ENCODE measurements at regions not wholly inside any gene's neighbourhood (a gene's known extent, or its start where the extent isn't known, plus 50 kb on each side); places are given as distances from the start of the nearest gene placed in this dataset.
A peak's percentile ranks its signal among the peaks of the same experiment; 100 is the strongest.

DNA sequence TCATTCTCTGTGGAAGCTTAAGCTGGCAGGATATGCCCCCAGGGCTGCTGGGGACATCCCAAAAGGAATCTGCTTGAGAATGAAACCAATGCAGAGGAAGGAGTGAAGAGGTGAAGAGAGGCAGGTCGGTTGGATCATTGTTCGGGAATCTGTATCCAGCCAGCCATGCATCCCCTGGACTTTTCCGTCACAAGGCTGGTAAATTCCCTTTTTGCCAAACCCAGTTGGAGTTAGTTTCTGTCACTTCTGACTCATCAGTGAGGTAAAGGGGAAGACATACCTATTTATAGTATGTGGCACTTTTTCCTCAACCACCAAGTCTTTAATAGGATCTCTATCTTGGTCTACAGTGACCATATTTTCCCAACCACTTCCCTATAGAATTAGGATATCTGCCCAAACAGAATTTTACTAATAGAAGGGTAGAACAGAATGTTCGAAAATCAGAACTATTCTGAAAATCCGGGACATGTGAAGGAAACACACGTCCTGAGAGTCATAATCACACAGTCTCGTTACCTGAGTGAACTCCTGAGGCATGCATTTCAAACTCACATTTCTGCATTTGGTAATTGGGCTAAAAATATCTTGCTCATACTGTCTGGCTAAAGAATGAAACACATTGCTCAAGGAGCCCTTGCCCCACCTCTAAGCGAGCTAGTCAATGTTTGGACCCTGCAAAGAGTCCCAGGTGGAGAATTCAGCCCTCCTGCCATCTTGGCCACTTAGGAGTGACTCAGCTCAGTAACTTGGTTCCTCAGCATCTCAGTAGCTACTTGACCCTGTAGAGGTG lies 289.7 kb upstream of the ADAMTS9 start:
- H3K4me3 ChIP-seq: no peak overlapping the region
- intact Hi-C loops (cut with DNase I): no loop called here
- no peak overlapping the region for H3K27ac ChIP-seq
- 86% methylated on average over 8 of the region's 8 CpGs for WGBS
- no peak for TF ChIP-seq POLR2AphosphoS5 (IDR thresholded peaks at IDR 0.05)
- TF ChIP-seq POLR2A (IDR thresholded peaks at IDR 0.05): no peak
- TF ChIP-seq CTCF (IDR thresholded peaks at IDR 0.05): no peak
- H3K27me3 ChIP-seq (replicated peaks; ENCODE audit: insufficient read depth): no peaks in the 10 kb centered on the region
- no peaks in the 10 kb centered on the region for H3K36me3 ChIP-seq
- no peaks in the 10 kb centered on the region for H3K9me3 ChIP-seq
- no peak for DNase-seq (ENCODE audit: low spot score)
- H3K4me1 ChIP-seq (replicated peaks): no peaks in the 10 kb centered on the region

- no peak for DNase-seq (ENCODE audit: low spot score)
- Histone ChIP-seq H3K27ac (no peak overlapping the region), H3K9me3 (no peaks in the 10 kb centered on the region), H3K4me3 (no peak overlapping the region), H3K36me3 (no peaks in the 10 kb centered on the region), H3K27me3 (replicated peaks; ENCODE audit: insufficient read depth) (no peaks in the 10 kb centered on the region), H3K4me1 (replicated peaks) (no peaks in the 10 kb centered on the region)
- TF ChIP-seq CTCF (IDR thresholded peaks at IDR 0.05): no peak
- TF ChIP-seq POLR2AphosphoS5 (IDR thresholded peaks at IDR 0.05): no peak
- no peak for TF ChIP-seq POLR2A (IDR thresholded peaks at IDR 0.05)
- 66% methylated on average over 4 of the region's 4 CpGs for WGBS
- intact Hi-C loops (cut with DNase I): no loop called here
Observed at GRCh38 chr3:64976456-64976855, 288.7 kb upstream of the ADAMTS9 start.

GRCh38 chr3:64975147-64975546 lies 287.3 kb upstream of the ADAMTS9 start:
- intact Hi-C loops (cut with DNase I): no loop called here
- H3K9me3 ChIP-seq: no peaks in the 10 kb centered on the region
- TF ChIP-seq POLR2AphosphoS5 (IDR thresholded peaks at IDR 0.05) (no peak), POLR2A (IDR thresholded peaks at IDR 0.05) (no peak), CTCF (IDR thresholded peaks at IDR 0.05) (no peak)
- H3K27ac ChIP-seq: no peak overlapping the region
- no peaks in the 10 kb centered on the region for H3K27me3 ChIP-seq (replicated peaks; ENCODE audit: insufficient read depth)
- no peaks in the 10 kb centered on the region for H3K4me1 ChIP-seq (replicated peaks)
- H3K36me3 ChIP-seq: no peaks in the 10 kb centered on the region
- DNase-seq (ENCODE audit: low spot score): peak; percentile 69
- WGBS: 48% methylated on average over 2 of the region's 2 CpGs
- no peak overlapping the region for H3K4me3 ChIP-seq

DNA sequence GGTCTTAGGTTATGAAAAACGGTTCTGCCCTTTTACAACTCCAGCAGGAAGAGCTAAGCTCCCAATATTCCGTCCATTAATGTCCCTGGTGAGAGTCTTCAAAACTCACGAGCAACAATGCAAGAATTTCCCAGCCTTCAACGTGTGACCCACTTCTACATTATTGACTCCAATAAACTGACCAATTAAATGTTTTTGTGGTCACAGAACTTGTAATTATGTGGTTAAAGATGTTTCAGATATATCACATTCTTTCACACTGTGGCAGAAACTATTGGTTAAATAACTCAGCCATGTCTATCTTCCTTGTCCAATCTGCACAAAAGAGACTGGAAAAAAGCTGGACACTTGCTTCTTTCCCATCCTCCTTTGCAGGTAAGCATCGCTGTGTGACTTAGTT lies 286.6 kb upstream of the ADAMTS9 start:
- Histone ChIP-seq H3K27me3 (replicated peaks; ENCODE audit: insufficient read depth) (no peaks in the 10 kb centered on the region), H3K4me3 (no peak overlapping the region), H3K36me3 (no peaks in the 10 kb centered on the region), H3K9me3 (no peaks in the 10 kb centered on the region), H3K4me1 (replicated peaks) (no peaks in the 10 kb centered on the region), H3K27ac (no peak overlapping the region)
- TF ChIP-seq POLR2A (IDR thresholded peaks at IDR 0.05): no peak
- TF ChIP-seq CTCF (IDR thresholded peaks at IDR 0.05): no peak
- TF ChIP-seq POLR2AphosphoS5 (IDR thresholded peaks at IDR 0.05): no peak
- intact Hi-C loops (cut with DNase I): no loop called here
- WGBS: 67% methylated on average over 5 of the region's 5 CpGs
- no peak for DNase-seq (ENCODE audit: low spot score)

- no peaks in the 10 kb centered on the region for H3K9me3 ChIP-seq
- intact Hi-C loops (cut with DNase I): no loop called here
- TF ChIP-seq CTCF (IDR thresholded peaks at IDR 0.05) (no peak), POLR2AphosphoS5 (IDR thresholded peaks at IDR 0.05) (no peak), POLR2A (IDR thresholded peaks at IDR 0.05) (no peak)
- no peak overlapping the region for H3K27ac ChIP-seq
- 92% methylated on average over 1 of the region's 1 CpG for WGBS
- no peaks in the 10 kb centered on the region for H3K36me3 ChIP-seq
- H3K27me3 ChIP-seq (replicated peaks; ENCODE audit: insufficient read depth): no peaks in the 10 kb centered on the region
- H3K4me1 ChIP-seq (replicated peaks): no peaks in the 10 kb centered on the region
- H3K4me3 ChIP-seq: no peak overlapping the region
- DNase-seq (ENCODE audit: low spot score): no peak
Observed at GRCh38 chr3:64972793-64973192, 285.0 kb upstream of the ADAMTS9 start.
